HG02759 (cell line): ENCODE measurements at regions not wholly inside any gene's neighbourhood (a gene's known extent, or its start where the extent isn't known, plus 50 kb on each side); places are given as distances from the start of the nearest gene placed in this dataset.
A peak's percentile ranks its signal among the peaks of the same experiment; 100 is the strongest.
"Not testable (repeated sequence)": the region's sequence is repeated elsewhere in the genome, so short reads cannot be mapped to it uniquely, and the experiment has no call there.

Source experiments
- ATAC-seq: cut with Tn5 transposase; IDR thresholded peaks from one replicate; pipeline ENCODE4 v1.9.1; 2021; ENCODE audit warnings: mild to moderate bottlenecking, moderate library complexity; ENCODE audit not compliant: unreplicated experiment

GRCh38 chrX:55326985-55327384 lies 62.3 kb upstream of the PAGE3 start:
- no peak for ATAC-seq

GRCh38 chrX:55335296-55335695 lies 70.6 kb upstream of the PAGE3 start:
- no peak for ATAC-seq

GRCh38 chrX:55336176-55336575 lies 71.5 kb upstream of the PAGE3 start:
- ATAC-seq: no peak

GRCh38 chrX:55340896-55341433 lies 76.2 kb upstream of the PAGE3 start:
- ATAC-seq: no peak

GRCh38 chrX:55342533-55343501 lies 78.1 kb upstream of the PAGE3 start:
- peak; percentile 50 for ATAC-seq

- ATAC-seq: no peak
Measured at GRCh38 chrX:55356609-55357008, 91.9 kb upstream of the PAGE3 start.

GRCh38 chrX:55357236-55357635 lies 92.5 kb upstream of the PAGE3 start:
- ATAC-seq: no peak

- ATAC-seq: no peak
Measured at GRCh38 chrX:55379396-55379795, 72.5 kb upstream of the MAGEH1 start.

GRCh38 chrX:55389376-55389775 lies 62.6 kb upstream of the MAGEH1 start:
- ATAC-seq: no peak

- ATAC-seq: not testable (repeated sequence)
Measured at GRCh38 chrX:55396836-55397235, 55.1 kb upstream of the MAGEH1 start.
